Smooth muscle cell (in vitro differentiated cells): ENCODE measurements at regions not wholly inside any gene's neighbourhood (a gene's known extent, or its start where the extent isn't known, plus 50 kb on each side); places are given as distances from the start of the nearest gene placed in this dataset.

Experiments used
- DNase-seq: peaks from one replicate; lab custom pipeline; 2025; ENCODE audit not compliant: unreplicated experiment; lab: John Stamatoyannopoulos, UW
- H2AFZ ChIP-seq: fragments of 200-600 bp; sonication (generic); 2 replicates; pipeline ENCODE4 v1.6.0; 2016; ENCODE audit warnings: antibody characterized with exemption, low read depth, mild to moderate bottlenecking
- H3F3A ChIP-seq: fragments of 200-600 bp; sonication (generic); 2 replicates; pipeline ENCODE4 v1.6.0; 2017; ENCODE audit warnings: antibody characterized with exemption, low read depth
- H3K27ac ChIP-seq: fragments of 200-600 bp; sonication (generic); 2 replicates; pipeline ENCODE4 v1.5.1; 2016; ENCODE audit warnings: low read depth, mild to moderate bottlenecking
- H3K27me3 ChIP-seq: fragments of 200-600 bp; sonication (generic); 2 replicates; pipeline ENCODE4 v1.6.1; 2016; ENCODE audit warnings: low read depth, mild to moderate bottlenecking
- H3K36me3 ChIP-seq: fragments of 200-600 bp; sonication (generic); 2 replicates; pipeline ENCODE4 v1.5.1; 2016; ENCODE audit warnings: low read depth
- H3K4me1 ChIP-seq: fragments of 200-600 bp; sonication (generic); 2 replicates; pipeline ENCODE4 v1.5.1; 2016; ENCODE audit warnings: low read depth
- H3K4me2 ChIP-seq: fragments of 200-600 bp; sonication (generic); 2 replicates; pipeline ENCODE4 v1.6.0; 2016; ENCODE audit warnings: mild to moderate bottlenecking
- H3K4me3 ChIP-seq: fragments of 200-600 bp; sonication (generic); 2 replicates; pipeline ENCODE4 v1.5.1; 2016; ENCODE audit warnings: mild to moderate bottlenecking
- H3K79me2 ChIP-seq: fragments of 200-600 bp; sonication (generic); 2 replicates; pipeline ENCODE4 v1.6.0; 2016; ENCODE audit warnings: low read depth, mild to moderate bottlenecking
- H3K9ac ChIP-seq: fragments of 200-600 bp; sonication (generic); 2 replicates; pipeline ENCODE4 v1.6.0; 2016; ENCODE audit warnings: low read depth
- H3K9me3 ChIP-seq: fragments of 200-600 bp; sonication (generic); replicated peaks from 2 replicates; pipeline ENCODE4 v1.5.1; 2016; ENCODE audit warnings: low read depth
- H4K20me1 ChIP-seq: fragments of 200-600 bp; sonication (generic); 2 replicates; pipeline ENCODE4 v1.6.0; 2016; ENCODE audit warnings: low read depth
- WGBS: methylation state at CpG from one replicate; pipeline ENCODE4 v1.1.7; 2016; ENCODE audit warnings: low lambda C conversion rate; 5-methylcytosine and 5-hydroxymethylcytosine counted together
- TF ChIP-seq, protein P1 (sequence below): fragments of 200-600 bp; sonication (generic); IDR thresholded peaks from 2 replicates; pipeline ENCODE4 v1.5.1; 2017; ENCODE audit warnings: borderline replicate concordance, mild to moderate bottlenecking, antibody characterized with exemption; ENCODE audit not compliant: insufficient read depth, poor library complexity, severe bottlenecking

DNA sequence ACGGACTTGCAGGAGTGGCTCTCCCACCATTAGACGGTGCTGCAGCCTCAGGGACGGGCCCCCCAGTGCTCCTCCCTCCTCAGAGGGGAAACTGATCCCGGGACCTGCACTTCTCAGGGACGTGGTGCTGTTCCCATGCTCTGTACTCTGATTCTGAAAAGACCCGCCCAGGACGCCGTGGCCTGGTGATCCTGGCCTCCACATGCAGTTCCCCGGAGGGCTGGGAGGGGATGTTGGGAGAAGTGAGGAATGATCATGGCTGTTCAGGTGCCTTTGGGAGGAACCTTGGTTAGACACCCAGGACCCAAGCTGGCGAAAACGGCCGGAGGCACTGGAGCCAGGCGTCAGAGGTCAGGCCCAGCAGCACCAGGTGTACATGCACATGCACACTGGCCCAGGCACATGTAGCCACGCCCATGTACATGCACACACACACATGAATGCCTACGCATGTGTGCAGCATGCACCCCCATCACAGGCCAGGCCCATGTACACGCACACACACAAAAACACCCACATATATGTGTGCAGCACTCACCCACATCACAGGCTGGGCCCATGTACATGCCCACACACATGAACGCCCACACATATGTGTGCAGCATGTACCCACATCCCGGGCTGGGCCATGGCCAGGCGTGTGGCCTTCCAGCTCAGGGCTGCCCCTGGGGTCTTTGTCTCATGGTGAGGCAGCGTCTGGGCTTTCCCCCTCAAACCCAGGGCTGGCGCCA lies 52.6 kb upstream of the DACT2 start:
- H3K4me1 ChIP-seq, result no peaks in the 10 kb centered on the region
- no peaks in the 10 kb centered on the region for H3F3A ChIP-seq
- no peak overlapping the region for H3K4me2 ChIP-seq
- WGBS, result 95% methylated on average over 21 of the region's 21 CpGs
- no peak overlapping the region for H3K9ac ChIP-seq
- H3K27me3 ChIP-seq, result no peaks in the 10 kb centered on the region
- TF ChIP-seq, protein P1, sequence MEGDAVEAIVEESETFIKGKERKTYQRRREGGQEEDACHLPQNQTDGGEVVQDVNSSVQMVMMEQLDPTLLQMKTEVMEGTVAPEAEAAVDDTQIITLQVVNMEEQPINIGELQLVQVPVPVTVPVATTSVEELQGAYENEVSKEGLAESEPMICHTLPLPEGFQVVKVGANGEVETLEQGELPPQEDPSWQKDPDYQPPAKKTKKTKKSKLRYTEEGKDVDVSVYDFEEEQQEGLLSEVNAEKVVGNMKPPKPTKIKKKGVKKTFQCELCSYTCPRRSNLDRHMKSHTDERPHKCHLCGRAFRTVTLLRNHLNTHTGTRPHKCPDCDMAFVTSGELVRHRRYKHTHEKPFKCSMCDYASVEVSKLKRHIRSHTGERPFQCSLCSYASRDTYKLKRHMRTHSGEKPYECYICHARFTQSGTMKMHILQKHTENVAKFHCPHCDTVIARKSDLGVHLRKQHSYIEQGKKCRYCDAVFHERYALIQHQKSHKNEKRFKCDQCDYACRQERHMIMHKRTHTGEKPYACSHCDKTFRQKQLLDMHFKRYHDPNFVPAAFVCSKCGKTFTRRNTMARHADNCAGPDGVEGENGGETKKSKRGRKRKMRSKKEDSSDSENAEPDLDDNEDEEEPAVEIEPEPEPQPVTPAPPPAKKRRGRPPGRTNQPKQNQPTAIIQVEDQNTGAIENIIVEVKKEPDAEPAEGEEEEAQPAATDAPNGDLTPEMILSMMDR, result no peak
- no peak for DNase-seq
- no peaks in the 10 kb centered on the region for H3K36me3 ChIP-seq
- H2AFZ ChIP-seq, result no peak overlapping the region
- H3K4me3 ChIP-seq, result no peak overlapping the region
- H4K20me1 ChIP-seq, result no peaks in the 10 kb centered on the region
- H3K27ac ChIP-seq, result no peak overlapping the region
- H3K9me3 ChIP-seq, result no peaks in the 10 kb centered on the region
- H3K79me2 ChIP-seq, result no peaks in the 10 kb centered on the region

DNA sequence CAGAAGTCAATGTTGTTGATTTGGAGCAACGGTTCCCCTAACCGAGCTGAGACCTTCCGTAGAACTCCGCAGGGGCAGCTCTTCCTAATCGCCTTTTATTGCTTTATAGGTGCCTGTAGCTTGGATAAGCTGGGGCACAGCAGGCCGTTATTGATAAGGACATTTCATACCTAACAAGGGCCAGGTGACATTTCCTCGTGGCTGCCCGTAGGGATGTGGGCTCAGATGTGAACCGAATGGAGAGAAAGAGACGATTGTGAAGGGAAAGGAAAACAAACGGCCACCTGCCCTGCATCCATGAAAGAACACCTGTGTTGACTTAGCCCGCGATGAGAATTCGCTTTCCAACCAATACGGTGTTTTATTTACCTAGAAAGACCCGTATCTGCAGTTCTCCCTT lies 53.3 kb upstream of the DACT2 start:
- Histone ChIP-seq H2AFZ (no peak overlapping the region), H3K79me2 (no peaks in the 10 kb centered on the region), H3K27me3 (no peaks in the 10 kb centered on the region), H3K36me3 (no peaks in the 10 kb centered on the region), H3K4me2 (no peak overlapping the region), H3K27ac (no peak overlapping the region), H3K4me3 (no peak overlapping the region), H3K9me3 (no peaks in the 10 kb centered on the region), H3K4me1 (no peaks in the 10 kb centered on the region), H3K9ac (no peak overlapping the region), H4K20me1 (no peaks in the 10 kb centered on the region), H3F3A (no peaks in the 10 kb centered on the region)
- TF ChIP-seq, protein P1, result no peak
- DNase-seq, result no peak
- WGBS, result 91% methylated on average over 16 of the region's 16 CpGs

DNA sequence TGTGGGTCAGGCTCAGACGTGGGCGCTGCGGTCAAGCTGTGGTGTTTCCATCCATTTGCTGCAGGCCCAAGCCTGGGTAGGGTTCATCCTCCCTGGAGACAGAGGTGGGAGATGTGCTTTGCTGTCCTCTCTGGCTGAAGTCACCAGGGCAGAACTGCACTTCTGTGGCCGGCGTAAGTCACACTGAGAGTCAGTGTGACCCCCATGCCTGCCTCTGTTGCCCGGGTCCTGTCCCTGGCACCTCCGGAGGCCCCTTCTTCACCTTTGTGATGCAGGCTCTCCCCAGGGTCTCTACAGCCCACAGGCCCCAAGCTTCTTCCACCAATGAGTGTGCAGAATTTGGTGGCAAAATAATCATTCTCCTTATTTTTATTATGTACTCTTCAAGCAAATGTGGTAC lies 53.8 kb upstream of the DACT2 start:
- Histone ChIP-seq H2AFZ (no peak overlapping the region), H3F3A (no peaks in the 10 kb centered on the region), H3K4me1 (no peaks in the 10 kb centered on the region), H3K79me2 (no peaks in the 10 kb centered on the region), H3K27ac (no peak overlapping the region), H3K9me3 (no peaks in the 10 kb centered on the region), H4K20me1 (no peaks in the 10 kb centered on the region), H3K4me2 (no peak overlapping the region), H3K27me3 (no peaks in the 10 kb centered on the region), H3K4me3 (no peak overlapping the region), H3K9ac (no peak overlapping the region), H3K36me3 (no peaks in the 10 kb centered on the region)
- 94% methylated on average over 7 of the region's 7 CpGs for WGBS
- DNase-seq, result no peak
- TF ChIP-seq, protein P1, result no peak

DNA sequence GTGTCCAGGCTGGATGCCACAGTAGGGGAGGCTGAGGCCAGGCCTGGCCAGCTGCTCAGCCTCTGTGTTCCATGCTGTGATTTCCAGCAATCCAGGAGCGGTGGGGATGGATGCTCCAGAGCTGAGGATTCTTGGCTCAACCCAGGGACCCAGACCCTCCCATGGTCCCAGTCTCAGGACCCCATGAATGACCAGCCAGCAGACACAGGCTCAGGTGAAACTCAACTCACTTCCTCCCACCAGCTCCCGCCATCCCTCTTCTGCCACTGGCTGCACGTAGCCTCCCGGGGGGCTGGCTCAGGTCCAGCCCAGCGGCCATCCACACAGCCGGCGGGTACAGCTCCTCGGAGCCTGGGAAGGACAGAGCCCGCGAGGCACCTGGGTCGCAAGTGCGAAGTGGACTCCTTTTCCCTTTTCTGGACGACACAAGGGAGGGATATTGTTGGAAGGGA lies 54.5 kb upstream of the DACT2 start:
- no peak for DNase-seq
- H3K27me3 ChIP-seq, result no peaks in the 10 kb centered on the region
- H2AFZ ChIP-seq, result no peak overlapping the region
- H3K9me3 ChIP-seq, result no peaks in the 10 kb centered on the region
- TF ChIP-seq, protein P1, result no peak
- H3F3A ChIP-seq, result no peaks in the 10 kb centered on the region
- no peaks in the 10 kb centered on the region for H3K4me1 ChIP-seq
- no peak overlapping the region for H3K27ac ChIP-seq
- no peak overlapping the region for H3K4me2 ChIP-seq
- no peak overlapping the region for H3K4me3 ChIP-seq
- no peaks in the 10 kb centered on the region for H4K20me1 ChIP-seq
- 92% methylated on average over 13 of the region's 13 CpGs for WGBS
- H3K9ac ChIP-seq, result no peak overlapping the region
- H3K79me2 ChIP-seq, result no peaks in the 10 kb centered on the region
- no peaks in the 10 kb centered on the region for H3K36me3 ChIP-seq
